GM21381 (cell line): ENCODE measurements at regions not wholly inside any gene's neighbourhood (a gene's known extent, or its start where the extent isn't known, plus 50 kb on each side); places are given as distances from the start of the nearest gene placed in this dataset.

ENCODE experiments used
- ATAC-seq: cut with Tn5 transposase; IDR thresholded peaks from one replicate; pipeline ENCODE4 v1.9.1; 2021; ENCODE audit warnings: mild to moderate bottlenecking, moderate library complexity; ENCODE audit not compliant: unreplicated experiment

DNA sequence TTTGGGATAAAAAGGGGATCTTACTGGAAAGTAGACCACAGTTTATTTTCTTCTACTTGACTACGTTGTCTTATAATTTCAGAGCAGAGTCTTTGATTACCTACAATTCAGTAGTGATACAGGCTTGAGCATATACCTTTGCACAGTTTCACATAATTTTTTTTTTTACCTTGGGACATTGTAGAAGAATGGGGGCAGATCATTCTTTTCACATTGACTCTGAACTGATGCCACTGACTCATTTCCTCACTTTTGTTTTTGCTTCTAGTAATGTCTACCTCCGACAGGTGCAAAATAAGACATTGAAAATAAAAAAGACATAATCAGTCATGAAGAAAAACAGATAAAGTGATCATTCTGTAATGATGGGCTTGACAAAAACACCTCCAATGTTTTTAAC is 688.3 kb upstream of the CHORDC1 start:
- ATAC-seq: no peak

DNA sequence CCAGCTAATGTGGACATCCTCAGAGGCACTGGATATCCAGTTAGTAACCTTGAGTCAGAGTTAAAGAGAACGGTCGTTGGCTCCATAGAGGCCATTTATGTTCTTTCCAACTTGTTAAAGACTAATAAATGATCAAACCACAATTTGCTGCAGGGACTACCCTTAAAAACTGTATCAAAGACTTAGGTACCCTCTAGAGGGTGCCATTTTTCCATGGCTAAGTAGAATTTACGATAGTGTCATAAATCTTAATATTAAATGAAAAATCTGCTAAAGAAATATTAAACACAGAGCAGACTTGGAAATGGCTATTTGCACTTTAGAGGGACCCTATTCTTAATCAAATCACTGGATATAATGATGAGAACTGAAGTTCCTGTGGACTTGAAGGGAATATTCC is 685.2 kb upstream of the CHORDC1 start:
- ATAC-seq: no peak

GRCh38 chr11:90895850-90896249 is 673.0 kb upstream of the CHORDC1 start:
- no peak for ATAC-seq

DNA sequence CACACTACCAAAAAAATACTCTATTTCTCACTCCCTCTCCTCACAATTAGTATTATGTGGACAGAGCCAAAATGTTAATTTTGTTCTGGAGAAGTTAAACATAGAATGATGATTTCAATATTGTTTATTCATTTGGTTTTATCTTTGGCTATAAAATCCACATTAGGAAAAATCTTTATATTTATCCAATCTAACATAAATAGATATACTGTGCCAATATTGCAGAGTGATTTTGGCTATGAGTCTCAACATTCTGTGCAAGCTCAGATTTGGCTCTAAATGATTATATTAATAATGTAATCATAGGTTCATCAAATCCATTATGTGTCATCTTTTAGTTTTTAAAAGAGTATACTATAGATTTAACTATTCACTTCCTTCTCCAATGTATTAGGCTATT is 667.5 kb upstream of the CHORDC1 start:
- ATAC-seq: no peak

DNA sequence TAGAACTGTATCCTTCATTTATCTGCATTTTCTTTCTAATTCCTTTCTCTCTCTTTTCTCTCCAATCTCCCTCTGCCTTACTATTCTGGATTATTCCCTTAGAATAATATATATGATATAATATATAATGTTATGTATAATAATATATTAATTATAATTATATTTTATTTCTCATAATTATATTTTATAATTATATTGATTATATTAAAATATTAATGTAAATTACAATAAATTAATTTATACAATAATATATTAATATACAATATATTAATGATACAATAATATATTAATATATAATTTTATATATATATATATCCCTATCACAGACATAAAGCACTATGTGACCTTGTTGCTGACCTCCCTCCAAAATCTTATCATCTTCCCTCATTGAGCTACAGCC is 661.3 kb upstream of the CHORDC1 start:
- ATAC-seq: no peak

- ATAC-seq: no peak
Observed at GRCh38 chr11:90874986-90875385, 652.1 kb upstream of the CHORDC1 start.

DNA sequence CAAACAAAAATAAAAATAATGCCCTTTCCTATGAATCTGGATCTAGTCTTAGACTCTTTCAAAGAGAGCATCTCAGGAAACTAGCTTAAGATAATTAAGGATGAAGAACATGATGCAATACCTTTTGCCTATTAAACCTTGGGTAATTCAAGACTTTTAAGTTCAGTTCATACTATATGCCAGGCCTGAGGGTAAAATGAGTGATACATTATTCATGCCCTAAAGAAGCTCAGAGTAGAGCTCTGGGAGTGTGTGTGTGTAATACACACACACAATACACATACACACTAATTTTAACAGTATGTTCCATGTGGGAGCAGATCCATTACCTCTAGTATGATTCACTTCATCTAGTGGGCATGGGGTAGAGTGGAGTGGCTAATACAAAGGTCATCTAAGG is 651.4 kb upstream of the CHORDC1 start:
- ATAC-seq: no peak

- no peak for ATAC-seq
Observed at GRCh38 chr11:90867416-90867815, 644.6 kb upstream of the CHORDC1 start.

GRCh38 chr11:90856790-90857189 is 633.9 kb upstream of the CHORDC1 start:
- no peak for ATAC-seq

DNA sequence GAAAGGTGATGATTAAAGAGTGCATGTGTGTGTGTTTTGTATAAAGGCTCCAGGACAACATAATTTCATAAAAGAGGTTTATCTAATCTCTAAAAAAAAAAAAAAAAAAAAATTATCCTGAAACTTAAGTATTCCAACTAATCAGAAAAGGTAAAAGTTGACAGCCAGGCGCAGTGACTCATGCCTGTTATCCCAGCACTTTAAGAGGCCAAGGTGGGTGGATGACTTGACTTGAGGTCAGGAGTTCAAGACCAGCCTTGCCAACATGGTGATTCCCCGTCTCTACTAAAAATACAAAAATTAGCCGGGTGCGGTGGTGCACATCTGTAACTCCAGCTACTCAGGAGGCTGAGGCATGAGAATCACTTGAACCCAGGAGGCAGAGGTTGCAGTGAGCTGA is 632.7 kb upstream of the CHORDC1 start:
- no peak for ATAC-seq

DNA sequence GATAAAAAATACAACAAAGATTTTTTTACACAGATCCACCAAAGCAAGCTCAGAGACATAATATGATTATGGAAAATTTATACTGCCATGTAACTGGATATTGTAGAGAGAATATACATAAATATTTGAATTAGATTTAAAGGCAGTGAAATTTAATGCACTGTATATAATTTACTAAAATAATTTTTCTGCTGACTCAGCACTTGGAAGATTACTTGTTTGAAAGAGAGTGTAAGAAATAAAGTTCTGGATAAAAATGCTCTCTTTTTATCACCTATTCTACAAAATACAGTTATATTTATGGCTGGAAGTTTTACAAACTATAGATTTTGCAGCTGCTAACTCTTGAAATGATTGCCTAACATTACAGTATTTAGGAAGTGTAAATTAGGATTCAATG is 628.3 kb upstream of the CHORDC1 start:
- ATAC-seq: no peak

DNA sequence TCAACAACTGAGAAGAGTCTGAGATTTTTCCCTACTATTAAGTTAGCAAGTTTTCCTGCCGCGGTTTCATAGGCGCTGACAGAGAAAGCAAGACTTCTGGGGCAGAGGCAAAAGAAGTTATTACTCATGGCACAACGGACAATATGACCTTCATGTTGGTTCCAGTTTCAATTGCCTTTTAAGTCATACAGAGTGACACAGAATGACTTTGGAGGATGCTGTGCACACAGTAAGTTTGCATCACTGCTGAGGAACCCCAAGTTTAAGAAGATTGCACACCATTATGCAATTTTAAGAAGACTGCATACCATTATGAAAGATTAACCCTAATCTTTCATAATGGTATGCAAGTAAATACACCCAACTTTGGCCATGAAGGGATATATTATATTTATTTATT is 626.5 kb upstream of the CHORDC1 start:
- no peak for ATAC-seq

DNA sequence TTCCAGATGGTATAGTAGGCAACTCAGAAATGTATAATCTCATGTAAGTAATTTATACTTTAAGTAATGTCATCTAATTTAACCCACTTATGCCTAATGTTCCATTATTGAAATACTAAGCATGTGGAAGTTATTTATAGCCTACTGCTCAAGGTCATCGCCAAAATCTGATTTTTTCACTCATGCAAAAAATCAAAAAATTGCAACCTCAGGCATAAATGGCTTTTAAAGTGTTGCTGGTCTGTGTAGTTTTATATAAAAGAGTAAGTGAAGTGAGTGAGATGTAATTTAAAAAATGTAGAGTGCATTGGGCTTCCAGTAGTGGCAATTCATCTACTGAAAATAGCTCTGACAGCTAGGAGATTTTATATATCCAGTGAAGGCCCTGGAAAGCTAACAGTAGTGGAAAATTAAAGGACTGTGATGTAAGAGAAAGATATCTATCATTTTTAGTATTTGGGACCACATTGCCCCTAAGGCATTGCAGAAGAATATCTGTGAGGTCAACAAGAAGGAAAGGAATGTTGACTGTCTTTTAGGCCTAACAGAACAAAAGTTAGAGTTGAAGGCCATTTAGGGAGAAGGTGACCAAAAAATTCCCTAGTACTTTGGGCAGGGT is 624.5 kb upstream of the CHORDC1 start:
- no peak for ATAC-seq

DNA sequence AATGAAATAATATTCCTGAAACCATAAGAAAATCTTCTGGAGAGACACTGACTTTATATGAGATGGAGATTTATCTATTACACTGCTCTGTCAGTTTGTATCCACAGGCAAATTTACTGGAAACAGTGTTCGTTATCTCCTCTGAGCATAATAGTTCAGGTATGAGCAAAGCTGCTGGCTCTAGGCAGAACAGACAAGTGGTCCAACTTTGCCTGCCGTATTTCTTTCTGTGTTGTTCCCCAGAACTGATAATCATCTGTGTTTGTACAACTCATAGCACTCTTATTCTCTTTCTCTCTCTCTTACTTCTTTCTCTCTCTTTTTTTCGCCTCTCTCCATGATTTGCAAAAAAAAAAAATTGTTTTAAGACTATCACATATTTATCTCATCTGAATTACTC is 623.8 kb upstream of the CHORDC1 start:
- ATAC-seq: no peak

DNA sequence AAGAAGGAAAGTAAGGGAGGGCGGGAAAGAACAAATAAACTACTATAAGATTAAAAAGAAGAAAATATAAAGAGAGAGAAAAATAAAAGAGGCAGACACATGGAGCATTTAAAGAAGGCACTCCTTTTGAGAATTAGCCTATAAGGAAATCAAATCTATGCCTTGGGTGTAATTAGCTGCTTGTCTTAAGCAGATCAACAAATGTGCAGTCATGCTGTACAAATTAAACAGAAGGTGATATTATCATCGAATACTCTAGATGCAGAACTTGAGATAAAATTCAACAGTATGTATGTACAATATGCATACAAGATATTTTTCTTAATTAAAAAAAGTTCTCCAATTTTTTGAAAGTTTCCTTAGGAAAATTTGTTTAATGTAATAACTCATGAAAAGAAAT is 623.0 kb upstream of the CHORDC1 start:
- no peak for ATAC-seq

DNA sequence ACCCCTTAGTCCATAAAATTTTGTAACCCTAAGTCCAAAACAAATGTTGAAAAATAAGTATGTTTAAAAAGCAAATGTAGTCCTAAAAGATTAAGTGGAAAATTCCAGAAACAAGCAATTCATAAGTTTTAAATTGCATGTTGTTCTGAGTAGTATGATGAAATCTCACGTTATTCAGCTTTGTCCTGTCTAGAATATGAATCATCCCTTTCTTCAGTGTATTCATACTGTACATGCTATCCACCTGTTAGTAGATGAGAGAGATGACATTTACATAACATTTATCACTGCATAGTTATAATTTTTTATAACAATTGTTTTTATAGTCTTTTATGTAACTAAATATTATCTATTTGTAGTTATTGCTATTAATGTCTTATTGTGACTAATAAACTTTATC is 622.3 kb upstream of the CHORDC1 start:
- ATAC-seq: no peak

DNA sequence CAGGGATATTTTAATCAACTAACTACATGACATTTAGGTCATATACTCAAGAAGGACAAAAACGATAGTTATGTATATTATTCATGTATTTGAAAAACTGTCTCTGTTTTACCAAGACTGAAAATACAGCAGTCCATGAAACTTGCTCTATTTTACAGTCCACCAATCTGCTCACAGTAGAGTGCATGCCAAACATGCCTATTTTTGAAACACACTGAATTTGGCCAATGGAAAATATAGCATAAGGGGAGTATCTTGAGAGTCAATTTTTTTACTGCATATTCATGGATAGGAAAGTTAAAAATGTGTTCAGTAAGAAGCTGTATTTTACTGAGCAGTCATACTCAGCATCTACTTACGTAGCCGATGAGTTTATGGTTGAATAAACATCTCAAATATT is 621.2 kb upstream of the CHORDC1 start:
- no peak for ATAC-seq

GRCh38 chr11:90842681-90843080 is 619.8 kb upstream of the CHORDC1 start:
- no peak for ATAC-seq

DNA sequence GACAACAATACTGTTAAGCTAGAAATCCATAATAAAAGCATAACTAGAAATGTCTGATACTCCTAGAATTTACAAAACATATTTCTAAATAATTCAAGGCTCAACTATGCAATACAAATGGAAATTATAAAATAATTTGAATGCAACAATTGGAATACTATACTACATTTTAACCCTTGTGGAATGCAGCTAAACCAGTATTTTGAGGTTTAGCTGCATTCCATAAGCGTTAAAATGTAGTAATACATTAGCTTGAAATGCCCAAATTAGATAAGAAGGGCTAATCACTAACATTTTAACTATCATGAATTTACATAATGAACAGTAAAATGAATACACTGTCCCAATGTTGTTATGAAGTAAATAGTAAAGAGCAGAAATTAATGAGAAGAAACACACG is 617.2 kb upstream of the CHORDC1 start:
- no peak for ATAC-seq

GRCh38 chr11:90836031-90836430 is 613.2 kb upstream of the CHORDC1 start:
- ATAC-seq: no peak

DNA sequence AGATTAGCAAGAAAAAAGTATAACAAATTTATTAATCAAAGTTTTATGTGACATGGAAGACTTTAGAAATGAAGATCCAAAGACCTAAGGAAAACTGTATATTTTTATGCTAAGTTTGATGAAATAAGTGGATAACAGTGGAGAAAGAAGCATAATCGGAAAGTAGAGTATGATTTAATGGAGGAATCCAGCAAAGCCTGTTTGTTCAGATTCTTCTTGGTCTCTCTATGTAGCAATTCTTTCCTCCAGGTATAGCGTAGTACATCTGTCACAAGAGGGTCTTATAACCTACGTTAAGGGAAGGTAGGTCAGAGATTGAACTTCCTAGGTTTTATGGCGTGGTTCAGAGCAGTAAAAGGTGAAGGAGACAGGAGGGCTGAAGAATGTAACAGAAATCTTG is 600.6 kb upstream of the CHORDC1 start:
- ATAC-seq: no peak

DNA sequence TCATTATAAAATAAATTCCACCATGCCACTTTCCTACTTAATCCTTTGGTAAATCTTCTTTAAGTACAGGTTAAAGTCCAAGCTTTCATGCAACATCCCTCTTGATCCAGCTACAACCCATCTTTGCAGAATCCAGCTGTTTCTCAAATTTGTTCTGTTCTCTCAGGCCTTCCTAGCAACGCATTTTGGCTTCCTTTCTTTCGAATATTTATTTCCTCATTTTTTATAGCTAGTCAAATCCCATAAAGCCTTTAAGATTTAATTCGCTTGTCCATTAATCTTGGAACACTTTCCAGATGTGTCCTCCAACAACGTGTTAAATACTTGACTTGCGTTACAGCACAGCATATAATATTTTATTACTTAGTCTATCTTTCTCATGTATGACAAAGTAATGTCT is 600.1 kb upstream of the CHORDC1 start:
- no peak for ATAC-seq

GRCh38 chr11:90818196-90818745 is 595.4 kb upstream of the CHORDC1 start:
- no peak for ATAC-seq
